Endothelial cell of umbilical vein (primary cell): ENCODE measurements at regions not wholly inside any gene's neighbourhood (a gene's known extent, or its start where the extent isn't known, plus 50 kb on each side); places are given as distances from the start of the nearest gene placed in this dataset.
A peak's percentile ranks its signal among the peaks of the same experiment; 100 is the strongest.

Source experiments
- BruUV-seq: library from RNA; stranded (reverse); fragments of 400-500 nt; replicated peaks from 2 replicates; lab custom pipeline; 2021; lab: Mats Ljungman, UMichigan
- CTCF ChIA-PET: fragments of 300-600, 350-600 bp; sonication (Branson Sonifier 250); formaldehyde crosslinking; loops from one replicate; lab custom pipeline; 2021; ENCODE audit warnings: antibody characterized with exemption, inconsistent platforms; lab: Charles Lee
- POLR2A ChIA-PET: fragments of 300-600, 350-600 bp; sonication (Branson Sonifier 250); formaldehyde crosslinking; loops from one replicate; lab custom pipeline; 2021; ENCODE audit warnings: antibody characterized with exemption, inconsistent platforms; lab: Charles Lee
- DNase-seq: peaks from one replicate; pipeline ENCODE4 v3.0.0-alpha.2; 2011; ENCODE audit warnings: low read depth, low spot score
- FAIRE-seq: peaks from 2 replicates; lab custom pipeline; 2011; peaks lifted over from hg19 to GRCh38; lab: Jason Lieb, UNC
- H2AFZ ChIP-seq: 2 replicates; pipeline ENCODE4 v1.6.0; 2012; ENCODE audit warnings: low read depth, low read length, control low read depth, inconsistent platforms
- H3K27ac ChIP-seq: 2 replicates; pipeline ENCODE4 v1.5.1; 2011; ENCODE audit warnings: low read depth, mild to moderate bottlenecking, control low read depth, low read length, moderate library complexity; ENCODE audit not compliant: insufficient read depth
- H3K27me3 ChIP-seq, 2 experiments: 2 replicates each; pipeline versions ENCODE4 v1.6.0 to v1.6.1; 2011; ENCODE audit warnings: low read length in 2 of 2, mixed read lengths in 1 of 2; ENCODE audit not compliant: control insufficient read depth in 2 of 2, insufficient read depth in 2 of 2
- H3K36me3 ChIP-seq, 2 experiments: 2 replicates in 1 of 2; 3 replicates in 1 of 2; pipeline ENCODE4 v1.5.1; 2011; ENCODE audit warnings: low read length in 2 of 2, mild to moderate bottlenecking in 1 of 2, moderate library complexity in 1 of 2; ENCODE audit not compliant: control insufficient read depth in 2 of 2, insufficient read depth in 2 of 2; ENCODE audit errors: extremely low read depth in 1 of 2
- H3K4me1 ChIP-seq: 3 replicates; pipeline ENCODE4 v1.5.1; 2011; ENCODE audit warnings: mild to moderate bottlenecking, low read length; ENCODE audit not compliant: control insufficient read depth, insufficient read depth; ENCODE audit errors: extremely low read depth
- H3K4me2 ChIP-seq: 2 replicates; pipeline ENCODE4 v1.6.1; 2011; ENCODE audit warnings: low read length, control low read depth, mixed read lengths; ENCODE audit not compliant: insufficient read depth
- H3K4me3 ChIP-seq, 3 experiments: fragments of 200-600 bp in 1 of 3; sonication (generic), shearing (Covaris generic) in 1 of 3; replicated peaks in 1 of 3; 2 replicates each; pipeline ENCODE4 v1.5.1; 2011 to 2016; ENCODE audit warnings: control low read depth in 3 of 3, low read length in 3 of 3, mild to moderate bottlenecking in 2 of 3, inconsistent platforms in 1 of 3, low read depth in 1 of 3, moderate library complexity in 1 of 3; ENCODE audit not compliant: insufficient read depth in 1 of 3
- H3K79me2 ChIP-seq: 2 replicates; pipeline ENCODE4 v1.6.0; 2012; ENCODE audit warnings: low read length, inconsistent platforms; ENCODE audit not compliant: control insufficient read depth, insufficient read depth
- H3K9ac ChIP-seq: replicated peaks from 2 replicates; pipeline ENCODE3; 2011; ENCODE audit warnings: low read length, control low read depth; ENCODE audit not compliant: insufficient read depth; ENCODE audit errors: extremely low read depth
- H3K9me1 ChIP-seq: replicated peaks from 3 replicates; pipeline ENCODE4 v1.6.0; 2011; ENCODE audit warnings: mild to moderate bottlenecking, low read length; ENCODE audit not compliant: control insufficient read depth, insufficient read depth; ENCODE audit errors: extremely low read depth
- H3K9me3 ChIP-seq: replicated peaks from 2 replicates; pipeline ENCODE4 v1.5.1; 2012; ENCODE audit warnings: low read length, inconsistent platforms; ENCODE audit not compliant: control insufficient read depth, insufficient read depth
- H4K20me1 ChIP-seq: replicated peaks from 2 replicates; pipeline ENCODE3; 2011; ENCODE audit warnings: mild to moderate bottlenecking, low read length; ENCODE audit not compliant: control insufficient read depth, insufficient read depth; ENCODE audit errors: extremely low read depth
- CTCF ChIP-seq, 2 donors: IDR thresholded peaks; 1 replicate in 1 of 2; 2 replicates in 1 of 2; pipeline ENCODE4 v1.5.1; 2011; ENCODE audit warnings: low read length in 2 of 2, mild to moderate bottlenecking in 2 of 2, moderate library complexity in 2 of 2, control low read depth in 1 of 2, inconsistent platforms in 1 of 2, low read depth in 1 of 2; ENCODE audit not compliant: insufficient read depth in 1 of 2; ENCODE audit errors: extremely low read depth in 1 of 2
- EZH2 ChIP-seq: IDR thresholded peaks from 2 replicates; pipeline ENCODE4 v1.6.1; 2012; ENCODE audit warnings: borderline replicate concordance, low read depth, mild to moderate bottlenecking, moderate library complexity, low read length, inconsistent platforms; ENCODE audit not compliant: severe bottlenecking
- FOS ChIP-seq: IDR thresholded peaks from 2 replicates; pipeline ENCODE4 v1.6.1; 2011; ENCODE audit warnings: mild to moderate bottlenecking, low read length, moderate library complexity, borderline replicate concordance; ENCODE audit not compliant: insufficient read depth
- GATA2 ChIP-seq: IDR thresholded peaks from 2 replicates; pipeline ENCODE4 v1.7.0; 2011; ENCODE audit warnings: low read depth, mild to moderate bottlenecking, moderate library complexity, mixed read lengths, low read length; ENCODE audit not compliant: insufficient read length, insufficient read depth
- JUN ChIP-seq: IDR thresholded peaks from 2 replicates; pipeline ENCODE4 v1.6.1; 2011; ENCODE audit warnings: borderline replicate concordance, low read depth; ENCODE audit not compliant: insufficient read length, insufficient read depth
- MAX ChIP-seq: IDR thresholded peaks from 2 replicates; pipeline ENCODE4 v1.6.1; 2011; ENCODE audit not compliant: insufficient read depth, insufficient read length
- MYC ChIP-seq: IDR thresholded peaks from one replicate; pipeline ENCODE4 v1.6.1; 2011; ENCODE audit warnings: mild to moderate bottlenecking, low read depth, low read length
- POLR2A ChIP-seq: IDR thresholded peaks from 2 replicates; pipeline ENCODE4 v1.6.1; 2012; ENCODE audit warnings: low read depth, mild to moderate bottlenecking, control low read depth, low read length
- POLR2AphosphoS5 ChIP-seq: IDR thresholded peaks from 2 replicates; pipeline ENCODE4 v1.6.1; 2012; ENCODE audit warnings: low read depth, mild to moderate bottlenecking, control low read depth, low read length, moderate library complexity; ENCODE audit not compliant: insufficient read depth
- dilution Hi-C: fragments of 300-500 bp; cut with MboI; formaldehyde crosslinking; loops from one replicate; pipeline ENCODE4 v1.15.0; 2019; ENCODE audit warnings: low sequenced_read_pairs; ENCODE audit not compliant: extremely low pct_ligation_motif_present
- intact Hi-C: fragments of 100-400 bp; cut with micrococcal nuclease; formaldehyde crosslinking; loops from one replicate; pipeline ENCODE4 v1.10.0; 2022

- POLR2A ChIA-PET: no interaction called here
- DNase-seq: no peak
- FAIRE-seq: no peak
- Histone ChIP-seq H3K9me3 (no peaks in the 10 kb centered on the region), H3K4me3 (no peak overlapping the region), H3K4me1 (no peaks in the 10 kb centered on the region), H3K27ac (no peak overlapping the region), H4K20me1 (no peaks in the 10 kb centered on the region), H3K79me2 (no peaks in the 10 kb centered on the region), H3K9me1 (no peaks in the 10 kb centered on the region), H2AFZ (no peak overlapping the region), H3K9ac (no peak overlapping the region), H3K36me3 (no peaks in the 10 kb centered on the region), H3K4me2 (no peak overlapping the region), H3K27me3 (peaks cover 0 to 2% of the 10 kb centered on the region in 2 experiments)
- no peak for TF ChIP-seq MYC
- no peak for TF ChIP-seq POLR2AphosphoS5
- TF ChIP-seq JUN: no peak
- no peak for TF ChIP-seq EZH2
- no peak for TF ChIP-seq GATA2
- TF ChIP-seq MAX: no peak
- dilution Hi-C loops (no loop called here), intact Hi-C loops (no loop called here)
- no TSS peak for BruUV-seq
- CTCF ChIA-PET: no interaction called here
Observed at GRCh38 chr17:5753421-5753820, 169.1 kb upstream of the NLRP1 start.

- H2AFZ ChIP-seq: peak overlapping the region; percentile 76
- no peaks in the 10 kb centered on the region for H3K9me3 ChIP-seq
- peaks cover 15% of the 10 kb centered on the region for H3K4me1 ChIP-seq
- intact Hi-C loops (no loop called here), dilution Hi-C loops (no loop called here)
- H3K4me2 ChIP-seq: no peak overlapping the region
- no peaks in the 10 kb centered on the region for H3K79me2 ChIP-seq
- BruUV-seq: no TSS peak
- no peaks in the 10 kb centered on the region for H3K9me1 ChIP-seq
- no peak overlapping the region for H3K4me3 ChIP-seq
- no peak for FAIRE-seq
- no peak overlapping the region for H3K9ac ChIP-seq
- H3K27ac ChIP-seq: no peak overlapping the region
- H4K20me1 ChIP-seq: no peaks in the 10 kb centered on the region
- H3K27me3 ChIP-seq: no peaks in the 10 kb centered on the region
- DNase-seq: no peak
- TF ChIP-seq MYC: no peak
- no peak for TF ChIP-seq EZH2
- TF ChIP-seq FOS: no peak
- TF ChIP-seq POLR2AphosphoS5: no peak
- TF ChIP-seq JUN: no peak
- TF ChIP-seq CTCF (IDR thresholded peaks at IDR 0.05; ENCODE audit: extremely low read depth in 1 of 2, insufficient read depth in 1 of 2, low read depth in 1 of 2, low read length in 2 of 2): no peak
- TF ChIP-seq MAX: no peak
- TF ChIP-seq GATA2: no peak
- no peak for TF ChIP-seq POLR2A
- POLR2A ChIA-PET: no interaction called here
- CTCF ChIA-PET: no interaction called here
- H3K36me3 ChIP-seq: no peaks in the 10 kb centered on the region
Observed at GRCh38 chr17:5757314-5757907, 173.1 kb upstream of the NLRP1 start.
